ENCODE measurements at regions not wholly inside any gene's neighbourhood (a gene's known extent, or its start where the extent isn't known, plus 50 kb on each side); places are given as distances from the start of the nearest gene placed in this dataset.

GRCh38 chr13:69589531-69590235 lies 517.9 kb upstream of the ATXN8OS start:
- TF ChIP-seq CTCF (IDR thresholded peaks at IDR 0.05 in 2 of 3, conservative IDR thresholded peaks at IDR 0.05 in 1 of 3; ENCODE audit: control insufficient read depth in 2 of 3, extremely low read depth in 1 of 3, insufficient read depth in 1 of 3, low read depth in 3 of 3, low read length in 3 of 3) (no peak), SREBF2 (IDR thresholded peaks at IDR 0.05; ENCODE audit: low read length) (no peak), ZNF217 (IDR thresholded peaks at IDR 0.05) (no peak), POLR2AphosphoS2 (IDR thresholded peaks at IDR 0.05; ENCODE audit: low read depth, low read length) (no peak), HCFC1 (IDR thresholded peaks at IDR 0.05; ENCODE audit: low read length) (no peak), POLR2AphosphoS5 (IDR thresholded peaks at IDR 0.05; ENCODE audit: low read length) (no peak), MXI1 (IDR thresholded peaks at IDR 0.05; ENCODE audit: low read depth, low read length) (no peak)
